CD4-positive, alpha-beta T cell (primary cell): ENCODE measurements at regions not wholly inside any gene's neighbourhood (a gene's known extent, or its start where the extent isn't known, plus 50 kb on each side); places are given as distances from the start of the nearest gene placed in this dataset.

Source experiments
- ATAC-seq: fragments of 200-7000 bp; cut with Tn5 transposase; one replicate; pipeline ENCODE4 v1.10.0; 2022; ENCODE audit warnings: mild to moderate bottlenecking; ENCODE audit not compliant: poor library complexity
- CTCF ChIA-PET: fragments of 350-600 bp; sonication (Branson Sonifier 250); formaldehyde crosslinking; loops from one replicate; lab custom pipeline; 2021; ENCODE audit warnings: antibody characterized with exemption, inconsistent platforms; lab: Charles Lee
- POLR2A ChIA-PET: fragments of 350-600 bp; sonication (Branson Sonifier 250); formaldehyde crosslinking; loops from one replicate; lab custom pipeline; 2021; ENCODE audit warnings: antibody characterized with exemption, inconsistent platforms; lab: Charles Lee
- DNase-seq, 14 experiments: peaks; one replicate each; pipeline ENCODE4 v3.0.0-alpha.2; 2013 to 2020; ENCODE audit warnings: mixed read lengths in 2 of 14
- H3K27ac ChIP-seq, 2 donors: one replicate each; pipeline versions ENCODE4 v1.5.1 to v1.7.0; 2013; ENCODE audit warnings: low read length in 2 of 2, low read depth in 1 of 2, mild to moderate bottlenecking in 1 of 2
- H3K27me3 ChIP-seq, 2 experiments: 1 replicate in 1 of 2; 2 replicates in 1 of 2; pipeline versions ENCODE4 v1.6.1 to v1.7.0; 2013; ENCODE audit warnings: low read length in 2 of 2, control low read depth in 1 of 2, mild to moderate bottlenecking in 1 of 2, moderate library complexity in 1 of 2; ENCODE audit not compliant: insufficient read depth in 2 of 2, control insufficient read depth in 1 of 2
- H3K36me3 ChIP-seq: one replicate; pipeline ENCODE4 v1.6.1; 2013; ENCODE audit warnings: low read length, control low read depth; ENCODE audit not compliant: insufficient read depth
- H3K4me1 ChIP-seq: one replicate; pipeline ENCODE4 v1.6.1; 2013; ENCODE audit warnings: low read length, control low read depth; ENCODE audit not compliant: insufficient read depth
- H3K4me3 ChIP-seq: one replicate; pipeline ENCODE4 v1.5.1; 2013; ENCODE audit warnings: mild to moderate bottlenecking, low read length, moderate library complexity
- H3K9me3 ChIP-seq, 2 experiments: 1 replicate in 1 of 2; 2 replicates in 1 of 2; pipeline versions ENCODE4 v1.6.1 to v1.7.0; 2013; ENCODE audit warnings: low read length in 2 of 2, mild to moderate bottlenecking in 2 of 2, control low read depth in 1 of 2, moderate library complexity in 1 of 2; ENCODE audit not compliant: control insufficient read depth in 1 of 2, insufficient read depth in 1 of 2
- H3K27ac Mint-ChIP-seq: one replicate; pipeline ENCODE4 v1.8.0; 2020; ENCODE audit warnings: mixed read lengths
- H3K27me3 Mint-ChIP-seq: one replicate; pipeline ENCODE4 v1.8.0; 2021; ENCODE audit warnings: mixed read lengths
- H3K36me3 Mint-ChIP-seq: one replicate; pipeline ENCODE4 v1.8.0; 2021; ENCODE audit warnings: low read depth, mixed read lengths
- H3K4me1 Mint-ChIP-seq: one replicate; pipeline ENCODE4 v1.8.0; 2021; ENCODE audit warnings: low read depth, mixed read lengths
- H3K4me3 Mint-ChIP-seq: one replicate; pipeline ENCODE4 v1.8.0; 2020; ENCODE audit warnings: mild to moderate bottlenecking, mixed read lengths
- H3K9me3 Mint-ChIP-seq: one replicate; pipeline ENCODE4 v1.8.0; 2020; ENCODE audit warnings: mixed read lengths
- CTCF ChIP-seq: fragments of 200-600 bp; IDR thresholded peaks from one replicate; pipeline ENCODE4 v1.8.0; 2022; ENCODE audit warnings: antibody characterized with exemption, mild to moderate bottlenecking
- intact Hi-C, 2 experiments: fragments of 100-400 bp; cut with DNase I in 1 of 2; cut with micrococcal nuclease in 1 of 2; formaldehyde crosslinking; loops; one replicate each; pipeline versions ENCODE4 v1.15.1 to v1.9.0; 2023 to 2025; cut with DNase I, micrococcal nuclease

GRCh38 chr2:125581557-125581956 lies 1074.4 kb upstream of the GYPC start:
- no peak for ATAC-seq
- H3K4me3 ChIP-seq: no peak overlapping the region
- H3K27me3 ChIP-seq: no peaks in the 10 kb centered on the region
- H3K27ac ChIP-seq: no peak overlapping the region
- no peak for TF ChIP-seq CTCF
- Mint-ChIP-seq H3K4me3 (no peak overlapping the region), H3K9me3 (no peaks in the 10 kb centered on the region), H3K36me3 (no peaks in the 10 kb centered on the region), H3K27ac (no peak overlapping the region), H3K4me1 (no peaks in the 10 kb centered on the region), H3K27me3 (no peaks in the 10 kb centered on the region)
- no peaks in the 10 kb centered on the region for H3K4me1 ChIP-seq
- ChIA-PET CTCF (no interaction called here), POLR2A (no interaction called here)
- H3K9me3 ChIP-seq: peaks cover 0 to 4% of the 10 kb centered on the region in 2 experiments
- no peaks in the 10 kb centered on the region for H3K36me3 ChIP-seq
- no peak for DNase-seq
- intact Hi-C loops: no loop called here

- H3K27me3 Mint-ChIP-seq: no peaks in the 10 kb centered on the region
- TF ChIP-seq CTCF: no peak
- H3K27me3 ChIP-seq: no peaks in the 10 kb centered on the region
- no peak for DNase-seq
- no peak overlapping the region for H3K27ac ChIP-seq
- intact Hi-C loops: no loop called here
- CTCF ChIA-PET: no interaction called here
- ATAC-seq: no peak
- no peak overlapping the region for H3K27ac Mint-ChIP-seq
- H3K4me1 Mint-ChIP-seq: no peaks in the 10 kb centered on the region
- no peak overlapping the region for H3K4me3 ChIP-seq
- peaks cover 0 to 4% of the 10 kb centered on the region in 2 experiments for H3K9me3 ChIP-seq
- H3K36me3 ChIP-seq: no peaks in the 10 kb centered on the region
- H3K36me3 Mint-ChIP-seq: no peaks in the 10 kb centered on the region
- no peak overlapping the region for H3K4me3 Mint-ChIP-seq
- no peaks in the 10 kb centered on the region for H3K4me1 ChIP-seq
- no peaks in the 10 kb centered on the region for H3K9me3 Mint-ChIP-seq
- POLR2A ChIA-PET: no interaction called here
Measured at GRCh38 chr2:125582516-125582915, 1073.4 kb upstream of the GYPC start.

GRCh38 chr2:125584732-125585131 lies 1071.2 kb upstream of the GYPC start:
- no peaks in the 10 kb centered on the region for H3K36me3 ChIP-seq
- H3K27ac Mint-ChIP-seq: no peak overlapping the region
- H3K9me3 Mint-ChIP-seq: peaks cover 4% of the 10 kb centered on the region
- peaks cover 0 to 4% of the 10 kb centered on the region in 2 experiments for H3K9me3 ChIP-seq
- CTCF ChIA-PET: no interaction called here
- DNase-seq (no peak), ATAC-seq (no peak)
- no peaks in the 10 kb centered on the region for H3K4me1 ChIP-seq
- H3K4me1 Mint-ChIP-seq: no peaks in the 10 kb centered on the region
- no peak overlapping the region for H3K27ac ChIP-seq
- no peak for TF ChIP-seq CTCF
- H3K36me3 Mint-ChIP-seq: no peaks in the 10 kb centered on the region
- no peaks in the 10 kb centered on the region for H3K27me3 ChIP-seq
- intact Hi-C loops: no loop called here
- no peak overlapping the region for H3K4me3 ChIP-seq
- no peak overlapping the region for H3K4me3 Mint-ChIP-seq
- POLR2A ChIA-PET: no interaction called here
- H3K27me3 Mint-ChIP-seq: no peaks in the 10 kb centered on the region
